ENCODE measurements at regions not wholly inside any gene's neighbourhood (a gene's known extent, or its start where the extent isn't known, plus 50 kb on each side); places are given as distances from the start of the nearest gene placed in this dataset.

- no peak overlapping the region for H3K4me3 ChIP-seq (ENCODE audit: low read depth, low read length)
- TF ChIP-seq CTCF (IDR thresholded peaks at IDR 0.05; ENCODE audit: insufficient read depth, low read depth, low read length, missing control alignments) = no peak
- DNase-seq (ENCODE audit: low read depth) = no peak
Observed at GRCh38 chr10:117720931-117721835, 178.6 kb downstream of the EMX2 start.

GRCh38 chr10:117721873-117722272 is 179.3 kb downstream of the EMX2 start:
- no peak overlapping the region for H3K4me3 ChIP-seq (ENCODE audit: low read depth, low read length)
- no peak for DNase-seq (ENCODE audit: low read depth)
- TF ChIP-seq CTCF (IDR thresholded peaks at IDR 0.05; ENCODE audit: insufficient read depth, low read depth, low read length, missing control alignments) = no peak

DNA sequence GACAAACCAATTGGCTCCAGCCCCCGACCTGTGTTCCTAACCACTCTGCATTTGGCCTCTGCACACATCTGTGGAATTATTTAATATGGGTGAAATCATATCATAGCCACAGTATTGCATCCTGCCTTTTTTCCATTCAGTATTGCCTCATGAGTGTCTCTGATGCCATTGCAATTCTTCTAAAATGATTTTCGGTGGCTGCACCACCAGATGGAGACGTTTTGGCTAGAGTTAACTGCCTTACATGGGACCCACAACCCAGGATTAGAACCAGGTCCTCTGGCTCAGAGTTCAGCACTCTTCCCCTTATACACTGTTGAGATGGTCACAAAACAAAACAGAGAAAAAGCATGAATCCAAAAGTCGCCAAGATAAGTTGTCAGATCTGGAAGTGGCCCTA is 180.8 kb downstream of the EMX2 start:
- DNase-seq (ENCODE audit: low read depth) = no peak
- TF ChIP-seq CTCF (IDR thresholded peaks at IDR 0.05; ENCODE audit: insufficient read depth, low read depth, low read length, missing control alignments) = no peak
- no peak overlapping the region for H3K4me3 ChIP-seq (ENCODE audit: low read depth, low read length)

- H3K4me3 ChIP-seq (ENCODE audit: low read depth, low read length) = no peak overlapping the region
- no peak for TF ChIP-seq CTCF (IDR thresholded peaks at IDR 0.05; ENCODE audit: insufficient read depth, low read depth, low read length, missing control alignments)
- DNase-seq (ENCODE audit: low read depth) = no peak
Observed at GRCh38 chr10:117725993-117726392, 183.4 kb downstream of the EMX2 start.

GRCh38 chr10:117726596-117727295 is 184.2 kb downstream of the EMX2 start:
- H3K4me3 ChIP-seq (ENCODE audit: low read depth, low read length) = no peak overlapping the region
- TF ChIP-seq CTCF (IDR thresholded peaks at IDR 0.05; ENCODE audit: insufficient read depth, low read depth, low read length, missing control alignments) = no peak
- DNase-seq (ENCODE audit: low read depth) = no peak

- no peak overlapping the region for H3K4me3 ChIP-seq (ENCODE audit: low read depth, low read length)
- DNase-seq (ENCODE audit: low read depth) = no peak
- TF ChIP-seq CTCF (IDR thresholded peaks at IDR 0.05; ENCODE audit: insufficient read depth, low read depth, low read length, missing control alignments) = no peak
Observed at GRCh38 chr10:117727421-117727820, 184.9 kb downstream of the EMX2 start.

All from GM12865 (cell line).